Body of pancreas (tissue), 4 donors: ENCODE measurements at regions not wholly inside any gene's neighbourhood (a gene's known extent, or its start where the extent isn't known, plus 50 kb on each side); places are given as distances from the start of the nearest gene placed in this dataset.

ENCODE experiments used
- ATAC-seq: fragments of 150-250 bp; one replicate; pipeline ENCODE4 v1.9.1; 2016
- DNase-seq, 4 donors: peaks; one replicate each; pipeline ENCODE4 v3.0.0-alpha.2; 2019
- H3K27ac ChIP-seq, 4 donors: fragments of 200-600 bp; sonication (generic); 1 replicate in 3 of 4; 2 replicates in 1 of 4; pipeline versions ENCODE4 v1.5.1 to v1.6.1; 2016 to 2019; ENCODE audit warnings: mild to moderate bottlenecking in 1 of 4, mixed read lengths in 1 of 4, moderate library complexity in 1 of 4
- H3K27me3 ChIP-seq, 2 donors: fragments of 200-600 bp; sonication (generic); one replicate each; pipeline ENCODE4 v1.6.0; 2016; ENCODE audit warnings: mild to moderate bottlenecking in 1 of 2
- H3K36me3 ChIP-seq, 2 donors: fragments of 200-600 bp; sonication (generic); replicated peaks in 1 of 2; 2 replicates each; pipeline ENCODE4 v1.5.1; 2016; ENCODE audit warnings: low read depth in 2 of 2; ENCODE audit not compliant: insufficient read depth in 1 of 2
- H3K4me1 ChIP-seq: fragments of 200-600 bp; sonication (generic); one replicate; pipeline ENCODE4 v1.6.0; 2016
- H3K4me3 ChIP-seq, 2 donors: fragments of 200-600 bp; sonication (generic); 1 replicate in 1 of 2; 2 replicates in 1 of 2; pipeline ENCODE4 v1.5.1; 2016 to 2019
- H3K9me3 ChIP-seq, 3 donors: fragments of 200-600 bp; sonication (generic); 1 replicate in 2 of 3; 2 replicates in 1 of 3; pipeline ENCODE4 v1.5.1; 2016
- POLR2A ChIP-seq, 3 donors: fragments of 450-650 bp; IDR thresholded peaks; one replicate each; pipeline ENCODE4 v1.6.1; 2016; ENCODE audit warnings: antibody characterized with exemption in 3 of 3, mild to moderate bottlenecking in 2 of 3
- WGBS, 2 donors: methylation state at CpG; one replicate each; pipeline ENCODE4 v1.1.5; 2017; 5-methylcytosine and 5-hydroxymethylcytosine counted together
- intact Hi-C: fragments of 100-400 bp; cut with DNase I; formaldehyde crosslinking; loops from one replicate; pipeline ENCODE4 v1.15.1; 2023
- TF ChIP-seq, protein P1 (sequence below), 7 experiments: fragments of 450-650 bp in 4 of 7; fragments of 200-600 bp in 3 of 7; sonication (generic) in 3 of 7; IDR thresholded peaks; one replicate each; pipeline ENCODE4 v1.5.1; 2016 to 2019; ENCODE audit warnings: antibody characterized with exemption in 7 of 7

DNA sequence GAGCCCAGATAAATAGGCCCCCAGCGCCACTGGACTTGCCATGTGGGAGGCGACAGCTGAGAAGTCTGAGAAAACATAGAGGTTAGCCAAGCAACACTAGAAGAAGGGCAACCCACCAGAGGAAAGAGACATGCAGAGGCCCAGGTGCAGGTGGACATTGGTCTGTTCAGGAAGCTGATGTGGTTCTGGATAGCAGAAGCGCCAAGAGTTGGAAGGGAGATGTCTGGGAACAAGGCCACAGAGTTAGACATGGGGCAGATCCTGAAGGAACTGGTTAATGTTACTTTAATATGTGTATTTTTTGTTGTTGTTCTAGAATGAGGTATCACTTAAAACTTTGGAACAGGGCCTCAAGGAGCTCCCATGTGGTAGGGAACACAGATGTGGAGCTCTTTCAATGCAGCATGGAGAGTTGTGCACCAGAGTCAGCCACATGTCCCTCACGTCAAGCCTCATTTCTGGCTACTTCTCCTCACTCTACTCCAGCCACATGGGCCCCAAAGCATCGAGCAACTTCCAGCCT lies 62.2 kb upstream of the PKDCC start:
- intact Hi-C loops = no loop called here
- DNase-seq (no peak), ATAC-seq (no peak)
- Histone ChIP-seq H3K36me3 (no peaks in the 10 kb centered on the region), H3K27ac (no peak overlapping the region), H3K9me3 (no peaks in the 10 kb centered on the region), H3K27me3 (no peaks in the 10 kb centered on the region), H3K4me1 (no peaks in the 10 kb centered on the region), H3K4me3 (no peak overlapping the region)
- WGBS, 2 donors = 77 to 86% methylated on average over 5 of the region's 5 CpGs
- no peak for TF ChIP-seq POLR2A (IDR thresholded peaks at IDR 0.05)
- TF ChIP-seq, protein P1, sequence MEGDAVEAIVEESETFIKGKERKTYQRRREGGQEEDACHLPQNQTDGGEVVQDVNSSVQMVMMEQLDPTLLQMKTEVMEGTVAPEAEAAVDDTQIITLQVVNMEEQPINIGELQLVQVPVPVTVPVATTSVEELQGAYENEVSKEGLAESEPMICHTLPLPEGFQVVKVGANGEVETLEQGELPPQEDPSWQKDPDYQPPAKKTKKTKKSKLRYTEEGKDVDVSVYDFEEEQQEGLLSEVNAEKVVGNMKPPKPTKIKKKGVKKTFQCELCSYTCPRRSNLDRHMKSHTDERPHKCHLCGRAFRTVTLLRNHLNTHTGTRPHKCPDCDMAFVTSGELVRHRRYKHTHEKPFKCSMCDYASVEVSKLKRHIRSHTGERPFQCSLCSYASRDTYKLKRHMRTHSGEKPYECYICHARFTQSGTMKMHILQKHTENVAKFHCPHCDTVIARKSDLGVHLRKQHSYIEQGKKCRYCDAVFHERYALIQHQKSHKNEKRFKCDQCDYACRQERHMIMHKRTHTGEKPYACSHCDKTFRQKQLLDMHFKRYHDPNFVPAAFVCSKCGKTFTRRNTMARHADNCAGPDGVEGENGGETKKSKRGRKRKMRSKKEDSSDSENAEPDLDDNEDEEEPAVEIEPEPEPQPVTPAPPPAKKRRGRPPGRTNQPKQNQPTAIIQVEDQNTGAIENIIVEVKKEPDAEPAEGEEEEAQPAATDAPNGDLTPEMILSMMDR (IDR thresholded peaks at IDR 0.05) = no peak

DNA sequence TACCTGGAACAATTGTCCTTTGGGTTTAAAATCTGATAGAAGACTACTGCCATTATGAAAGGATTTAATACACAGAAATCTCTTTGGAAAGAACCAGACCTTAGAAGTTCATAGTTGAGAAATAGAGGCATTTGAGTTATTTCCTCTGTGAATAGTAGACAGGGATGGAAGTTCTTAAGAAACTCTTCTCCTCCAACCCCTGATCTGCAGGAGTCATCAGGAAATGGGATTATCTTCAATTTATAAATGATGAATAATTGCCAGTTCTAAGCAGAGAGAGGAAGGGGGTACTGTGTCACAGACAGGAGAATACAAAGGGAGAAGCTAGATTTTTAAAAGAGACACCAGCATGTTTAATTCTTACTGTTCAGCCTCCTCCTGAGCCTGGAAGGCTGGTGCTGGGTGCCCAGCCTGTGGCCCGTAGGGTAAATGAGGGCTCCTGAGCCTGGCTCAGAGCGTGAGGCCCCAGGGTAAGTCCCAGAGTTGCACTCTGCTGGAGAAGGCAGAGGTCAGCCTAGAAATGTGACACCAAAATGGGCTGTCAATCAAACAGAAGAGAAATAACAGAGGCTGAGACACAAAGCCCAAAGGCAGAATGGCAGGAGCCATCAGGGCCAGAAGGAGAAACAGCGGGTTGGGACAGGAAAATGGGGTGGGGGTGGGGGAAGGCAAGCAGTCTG lies 58.2 kb upstream of the PKDCC start:
- H3K9me3 ChIP-seq = no peaks in the 10 kb centered on the region
- intact Hi-C loops = no loop called here
- no peaks in the 10 kb centered on the region for H3K27me3 ChIP-seq
- DNase-seq (no peak), ATAC-seq (no peak)
- no peak overlapping the region for H3K4me3 ChIP-seq
- WGBS, 2 donors = 81 to 83% methylated on average over 3 of the region's 3 CpGs
- H3K36me3 ChIP-seq = no peaks in the 10 kb centered on the region
- no peak overlapping the region for H3K27ac ChIP-seq
- TF ChIP-seq, protein P1 (IDR thresholded peaks at IDR 0.05) = no peak
- TF ChIP-seq POLR2A (IDR thresholded peaks at IDR 0.05) = no peak
- no peaks in the 10 kb centered on the region for H3K4me1 ChIP-seq

DNA sequence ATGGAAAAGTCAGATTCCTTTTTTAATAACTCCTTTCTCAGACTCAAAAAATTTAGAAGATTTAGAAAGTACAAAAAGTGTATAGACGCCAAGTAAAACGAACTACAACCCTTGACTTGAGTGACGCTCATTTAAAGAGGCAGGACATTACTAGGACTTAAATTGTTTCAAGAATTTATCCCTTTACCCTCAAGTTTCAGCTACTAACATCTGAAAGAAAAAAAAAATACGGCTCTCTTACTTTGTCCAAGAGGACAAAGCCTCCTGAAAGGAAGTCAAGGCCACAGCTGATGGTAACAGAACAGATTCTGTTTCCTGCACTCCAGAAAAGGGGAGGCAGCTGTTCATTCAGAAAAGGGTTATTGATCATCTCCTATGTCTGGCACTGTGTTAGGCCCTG lies 57.6 kb upstream of the PKDCC start:
- DNase-seq (no peak), ATAC-seq (no peak)
- no peaks in the 10 kb centered on the region for H3K9me3 ChIP-seq
- no peak overlapping the region for H3K27ac ChIP-seq
- no peak overlapping the region for H3K4me3 ChIP-seq
- H3K27me3 ChIP-seq = no peaks in the 10 kb centered on the region
- H3K4me1 ChIP-seq = no peaks in the 10 kb centered on the region
- 38 to 42% methylated on average over 4 of the region's 4 CpGs for WGBS, 2 donors
- no peaks in the 10 kb centered on the region for H3K36me3 ChIP-seq
- TF ChIP-seq, protein P1 (IDR thresholded peaks at IDR 0.05) = no peak
- no peak for TF ChIP-seq POLR2A (IDR thresholded peaks at IDR 0.05)
- intact Hi-C loops = no loop called here

DNA sequence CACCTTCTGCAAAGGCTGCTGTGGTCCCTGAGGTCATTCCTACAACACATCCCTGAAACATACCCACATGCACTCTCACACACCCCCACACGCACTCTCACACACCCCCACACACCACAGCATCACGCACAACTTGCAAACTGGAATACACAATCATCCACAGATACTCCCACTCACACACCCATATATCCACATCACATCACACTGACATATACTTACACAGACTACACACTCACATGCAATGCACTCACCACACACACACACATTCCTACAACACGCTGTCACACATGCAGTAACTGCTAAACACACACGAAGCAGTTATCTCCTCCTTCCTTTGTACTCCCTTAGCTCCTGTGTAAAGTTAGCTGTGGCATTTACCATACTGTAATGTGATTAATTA lies 57.1 kb upstream of the PKDCC start:
- H3K27me3 ChIP-seq = no peaks in the 10 kb centered on the region
- intact Hi-C loops = no loop called here
- H3K36me3 ChIP-seq = no peaks in the 10 kb centered on the region
- ATAC-seq (no peak), DNase-seq (no peak)
- no peak overlapping the region for H3K27ac ChIP-seq
- no peaks in the 10 kb centered on the region for H3K9me3 ChIP-seq
- H3K4me3 ChIP-seq = no peak overlapping the region
- H3K4me1 ChIP-seq = no peaks in the 10 kb centered on the region
- no peak for TF ChIP-seq POLR2A (IDR thresholded peaks at IDR 0.05)
- TF ChIP-seq, protein P1 (IDR thresholded peaks at IDR 0.05) = no peak
- WGBS, 2 donors = 53 to 59% methylated on average over 4 of the region's 4 CpGs

DNA sequence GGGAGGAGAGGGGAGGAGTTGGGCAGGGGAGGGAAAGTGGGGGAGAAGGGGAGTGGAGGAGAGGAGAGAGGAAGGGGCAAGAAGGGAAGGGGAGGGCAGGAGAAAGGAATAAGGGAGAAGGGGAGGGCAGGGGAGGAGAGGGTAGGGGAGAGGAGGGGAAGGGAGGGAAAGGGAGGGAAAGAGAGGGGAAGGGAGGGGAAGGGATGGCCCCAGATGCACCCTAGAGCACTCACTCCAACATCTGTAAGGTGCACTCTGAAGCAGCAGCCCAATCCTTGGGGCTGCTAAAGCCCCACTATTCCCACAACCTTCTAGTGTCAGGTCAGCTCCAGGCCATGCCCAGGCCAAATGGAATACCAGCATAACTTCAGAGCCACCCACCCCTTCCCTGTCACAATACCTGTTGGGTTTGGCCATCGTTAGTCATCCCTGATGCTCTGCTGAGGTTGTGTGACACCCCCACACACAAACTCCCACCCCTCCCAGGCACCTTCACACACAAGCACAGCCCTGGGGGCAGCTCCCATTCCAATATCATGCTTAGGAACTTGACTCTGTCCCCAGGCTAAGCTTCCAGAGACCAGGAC lies 55.7 kb upstream of the PKDCC start:
- WGBS, 2 donors = 88 to 92% methylated on average over 1 of the region's 1 CpG
- H3K4me3 ChIP-seq = no peak overlapping the region
- no peaks in the 10 kb centered on the region for H3K9me3 ChIP-seq
- no peaks in the 10 kb centered on the region for H3K27me3 ChIP-seq
- TF ChIP-seq POLR2A (IDR thresholded peaks at IDR 0.05) = no peak
- TF ChIP-seq, protein P1 (IDR thresholded peaks at IDR 0.05) = no peak
- no peaks in the 10 kb centered on the region for H3K36me3 ChIP-seq
- ATAC-seq (no peak), DNase-seq (no peak)
- no peaks in the 10 kb centered on the region for H3K4me1 ChIP-seq
- no peak overlapping the region for H3K27ac ChIP-seq
- intact Hi-C loops = no loop called here
